Keratinocyte (primary cell): ENCODE measurements at regions not wholly inside any gene's neighbourhood (a gene's known extent, or its start where the extent isn't known, plus 50 kb on each side); places are given as distances from the start of the nearest gene placed in this dataset.

ENCODE experiments used
- DNase-seq: peaks from one replicate; pipeline ENCODE4 v3.0.0-alpha.2; 2011; ENCODE audit warnings: low read depth, missing footprints, low spot score
- FAIRE-seq: peaks from 2 replicates; lab custom pipeline; 2011; peaks lifted over from hg19 to GRCh38; lab: Jason Lieb, UNC
- H2AFZ ChIP-seq: 2 replicates; pipeline ENCODE4 v1.6.0; 2012; ENCODE audit warnings: low read length, control low read depth, inconsistent platforms; ENCODE audit not compliant: control insufficient read depth
- H3K27ac ChIP-seq: 2 replicates; pipeline ENCODE4 v1.5.1; 2011; ENCODE audit warnings: low read length; ENCODE audit not compliant: control insufficient read depth, insufficient read depth
- H3K27me3 ChIP-seq: 3 replicates; pipeline ENCODE4 v1.6.0; 2011; ENCODE audit warnings: low read length; ENCODE audit not compliant: control insufficient read depth, insufficient read depth; ENCODE audit errors: extremely low read depth
- H3K36me3 ChIP-seq, 2 experiments: 2 replicates in 1 of 2; 3 replicates in 1 of 2; pipeline ENCODE4 v1.5.1; 2011; ENCODE audit warnings: low read length in 2 of 2, mild to moderate bottlenecking in 1 of 2; ENCODE audit not compliant: control insufficient read depth in 2 of 2, insufficient read depth in 2 of 2; ENCODE audit errors: extremely low read depth in 1 of 2
- H3K4me1 ChIP-seq: 3 replicates; pipeline ENCODE4 v1.5.1; 2011; ENCODE audit warnings: low read length; ENCODE audit not compliant: control insufficient read depth, insufficient read depth; ENCODE audit errors: extremely low read depth
- H3K4me2 ChIP-seq: 3 replicates; pipeline ENCODE4 v1.6.0; 2011; ENCODE audit warnings: low read depth, low read length; ENCODE audit not compliant: control insufficient read depth, insufficient read depth; ENCODE audit errors: extremely low read depth
- H3K4me3 ChIP-seq, 3 experiments: fragments of 200-600 bp in 1 of 3; sonication (generic) in 1 of 3; 2 replicates in 2 of 3; 3 replicates in 1 of 3; pipeline ENCODE4 v1.5.1; 2011 to 2016; ENCODE audit warnings: low read length in 3 of 3, mild to moderate bottlenecking in 3 of 3, control low read depth in 2 of 3, inconsistent platforms in 1 of 3, low read depth in 1 of 3, mixed read lengths in 1 of 3, mixed run types in 1 of 3, moderate library complexity in 1 of 3; ENCODE audit not compliant: control insufficient read depth in 2 of 3, insufficient read depth in 2 of 3; ENCODE audit errors: extremely low read depth in 1 of 3
- H3K79me2 ChIP-seq: 2 replicates; pipeline ENCODE4 v1.6.0; 2012; ENCODE audit warnings: low read length; ENCODE audit not compliant: control insufficient read depth, insufficient read depth
- H3K9ac ChIP-seq: 3 replicates; pipeline ENCODE4 v1.6.0; 2011; ENCODE audit warnings: low read length; ENCODE audit not compliant: control insufficient read depth, insufficient read depth; ENCODE audit errors: extremely low read depth
- H3K9me1 ChIP-seq: 3 replicates; pipeline ENCODE4 v1.6.0; 2011; ENCODE audit warnings: low read length; ENCODE audit not compliant: control insufficient read depth, insufficient read depth; ENCODE audit errors: extremely low read depth
- H3K9me3 ChIP-seq: 2 replicates; pipeline ENCODE4 v1.5.1; 2012; ENCODE audit warnings: low read depth, low read length; ENCODE audit not compliant: control insufficient read depth
- H4K20me1 ChIP-seq: 3 replicates; pipeline ENCODE4 v1.6.0; 2011; ENCODE audit warnings: low read length; ENCODE audit not compliant: control insufficient read depth, insufficient read depth; ENCODE audit errors: extremely low read depth
- EZH2 ChIP-seq: IDR thresholded peaks from one replicate; pipeline ENCODE4 v1.6.1; 2012; ENCODE audit warnings: inconsistent platforms, mild to moderate bottlenecking, low read length, moderate library complexity
- dilution Hi-C: fragments of 300-500 bp; cut with MboI; formaldehyde crosslinking; loops from one replicate; pipeline ENCODE4 v1.7.0; 2020; ENCODE audit warnings: low sequenced_read_pairs; ENCODE audit not compliant: extremely low pct_ligation_motif_present
- TF ChIP-seq, protein P1 (sequence below), 3 experiments: IDR thresholded peaks in 1 of 3; conservative IDR thresholded peaks in 1 of 3; optimal IDR thresholded peaks in 1 of 3; 2 replicates in 2 of 3; 3 replicates in 1 of 3; pipeline versions ENCODE3 to v1.5.1; 2011; ENCODE audit warnings: low read length in 3 of 3, mild to moderate bottlenecking in 3 of 3, moderate library complexity in 2 of 3, control low read depth in 1 of 3, inconsistent platforms in 1 of 3; ENCODE audit not compliant: insufficient read depth in 2 of 3; ENCODE audit errors: extremely low read depth in 1 of 3

DNA sequence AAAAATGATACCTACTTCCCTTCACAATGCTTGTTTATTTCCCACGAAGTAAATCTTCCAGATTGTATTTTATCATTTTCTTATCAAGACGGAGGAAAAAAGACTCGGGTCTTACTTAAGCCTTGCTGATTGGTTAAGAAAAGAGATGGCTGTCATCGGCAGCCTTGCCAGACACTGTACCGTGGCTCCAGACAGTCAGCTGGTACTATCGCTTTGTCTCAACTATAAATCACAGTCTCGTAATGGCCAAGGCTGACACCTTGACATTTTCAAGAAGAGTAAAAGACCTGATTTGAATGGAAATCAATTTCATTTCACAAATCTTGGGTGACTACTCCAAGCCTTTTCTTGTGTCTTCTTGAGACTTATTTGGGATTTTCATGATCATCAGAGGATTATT, 868.0 kb downstream of the USP25 start:
- Histone ChIP-seq H3K4me2 (no peak overlapping the region), H2AFZ (no peak overlapping the region), H4K20me1 (no peaks in the 10 kb centered on the region), H3K9ac (no peak overlapping the region), H3K9me3 (no peaks in the 10 kb centered on the region), H3K27me3 (no peaks in the 10 kb centered on the region), H3K4me3 (no peak overlapping the region), H3K9me1 (no peaks in the 10 kb centered on the region), H3K36me3 (no peaks in the 10 kb centered on the region), H3K79me2 (no peaks in the 10 kb centered on the region), H3K4me1 (no peaks in the 10 kb centered on the region), H3K27ac (no peak overlapping the region)
- TF ChIP-seq, protein P1, sequence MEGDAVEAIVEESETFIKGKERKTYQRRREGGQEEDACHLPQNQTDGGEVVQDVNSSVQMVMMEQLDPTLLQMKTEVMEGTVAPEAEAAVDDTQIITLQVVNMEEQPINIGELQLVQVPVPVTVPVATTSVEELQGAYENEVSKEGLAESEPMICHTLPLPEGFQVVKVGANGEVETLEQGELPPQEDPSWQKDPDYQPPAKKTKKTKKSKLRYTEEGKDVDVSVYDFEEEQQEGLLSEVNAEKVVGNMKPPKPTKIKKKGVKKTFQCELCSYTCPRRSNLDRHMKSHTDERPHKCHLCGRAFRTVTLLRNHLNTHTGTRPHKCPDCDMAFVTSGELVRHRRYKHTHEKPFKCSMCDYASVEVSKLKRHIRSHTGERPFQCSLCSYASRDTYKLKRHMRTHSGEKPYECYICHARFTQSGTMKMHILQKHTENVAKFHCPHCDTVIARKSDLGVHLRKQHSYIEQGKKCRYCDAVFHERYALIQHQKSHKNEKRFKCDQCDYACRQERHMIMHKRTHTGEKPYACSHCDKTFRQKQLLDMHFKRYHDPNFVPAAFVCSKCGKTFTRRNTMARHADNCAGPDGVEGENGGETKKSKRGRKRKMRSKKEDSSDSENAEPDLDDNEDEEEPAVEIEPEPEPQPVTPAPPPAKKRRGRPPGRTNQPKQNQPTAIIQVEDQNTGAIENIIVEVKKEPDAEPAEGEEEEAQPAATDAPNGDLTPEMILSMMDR (optimal IDR thresholded peaks at IDR 0.05 in 1 of 3, IDR thresholded peaks at IDR 0.05 in 1 of 3, conservative IDR thresholded peaks at IDR 0.05 in 1 of 3; ENCODE audit: extremely low read depth in 1 of 3, insufficient read depth in 2 of 3, low read length in 3 of 3): no peak
- dilution Hi-C loops: no loop called here
- no peak for FAIRE-seq
- no peak for DNase-seq

GRCh38 chr21:16605597-16605996, 875.8 kb downstream of the USP25 start:
- dilution Hi-C loops: no loop called here
- Histone ChIP-seq H3K4me1 (no peaks in the 10 kb centered on the region), H3K79me2 (no peaks in the 10 kb centered on the region)

More at GRCh38 chr21:16605597-16605996, 875.8 kb downstream of the USP25 start:
- H3K9me3 ChIP-seq: no peaks in the 10 kb centered on the region
- FAIRE-seq: no peak
- H2AFZ ChIP-seq: no peak overlapping the region
- DNase-seq: no peak
- no peaks in the 10 kb centered on the region for H3K9me1 ChIP-seq
- H4K20me1 ChIP-seq: no peaks in the 10 kb centered on the region
- no peak overlapping the region for H3K27ac ChIP-seq
- no peak overlapping the region for H3K4me3 ChIP-seq
- TF ChIP-seq, protein P1 (optimal IDR thresholded peaks at IDR 0.05 in 1 of 3, IDR thresholded peaks at IDR 0.05 in 1 of 3, conservative IDR thresholded peaks at IDR 0.05 in 1 of 3; ENCODE audit: extremely low read depth in 1 of 3, insufficient read depth in 2 of 3, low read length in 3 of 3): no peak
- TF ChIP-seq EZH2: no peak
- no peak overlapping the region for H3K4me2 ChIP-seq
- no peaks in the 10 kb centered on the region for H3K27me3 ChIP-seq
- no peaks in the 10 kb centered on the region for H3K36me3 ChIP-seq
- no peak overlapping the region for H3K9ac ChIP-seq
